ENCODE measurements at regions not wholly inside any gene's neighbourhood (a gene's known extent, or its start where the extent isn't known, plus 50 kb on each side); places are given as distances from the start of the nearest gene placed in this dataset.

- 89% methylated on average over 3 of the region's 3 CpGs for WGBS (ENCODE audit: insufficient coverage)
- H3K9me3 ChIP-seq (ENCODE audit: control insufficient read depth, insufficient read depth, low read length), result peaks cover 3% of the 10 kb centered on the region
- no peaks in the 10 kb centered on the region for H3K4me1 ChIP-seq (ENCODE audit: control insufficient read depth, insufficient read depth, low read length)
- H3K9me3 Mint-ChIP-seq, result peaks cover 3 to 4% of the 10 kb centered on the region in 2 donors
- H3K27me3 ChIP-seq (ENCODE audit: control insufficient read depth, insufficient read depth, low read length), result no peaks in the 10 kb centered on the region
- no peak overlapping the region for H3K4me3 Mint-ChIP-seq
- intact Hi-C loops (cut with micrococcal nuclease), result no loop called here
- no peak overlapping the region for H3K27ac Mint-ChIP-seq
- H3K27me3 Mint-ChIP-seq (ENCODE audit: low read depth in 2 of 2), result no peaks in the 10 kb centered on the region
- no peaks in the 10 kb centered on the region for H3K4me1 Mint-ChIP-seq
- ATAC-seq (no peak), DNase-seq (no peak)
- TF ChIP-seq CTCF (IDR thresholded peaks at IDR 0.05), result no peak
- no peak overlapping the region for H3K27ac ChIP-seq (ENCODE audit: low read length)
- H3K4me3 ChIP-seq (ENCODE audit: low read length), result no peak overlapping the region
- H3K36me3 Mint-ChIP-seq, result no peaks in the 10 kb centered on the region
- no peaks in the 10 kb centered on the region for H3K36me3 ChIP-seq (ENCODE audit: control insufficient read depth, insufficient read depth, low read length)
These were observed 632.9 kb upstream of the AUTS2 start for GRCh38 chr7:68965351-68965750.

GRCh38 chr7:68967598-68967997, 630.7 kb upstream of the AUTS2 start:
- ATAC-seq, result no peak
- TF ChIP-seq CTCF (IDR thresholded peaks at IDR 0.05), result no peak
- H3K36me3 ChIP-seq (ENCODE audit: control insufficient read depth, insufficient read depth, low read length), result no peaks in the 10 kb centered on the region

GRCh38 chr7:68969571-68969970, 628.7 kb upstream of the AUTS2 start:
- H3K27ac Mint-ChIP-seq, result no peak overlapping the region
- no peak overlapping the region for H3K4me3 ChIP-seq (ENCODE audit: low read length)
- H3K4me1 ChIP-seq (ENCODE audit: control insufficient read depth, insufficient read depth, low read length), result no peaks in the 10 kb centered on the region
- no peaks in the 10 kb centered on the region for H3K36me3 ChIP-seq (ENCODE audit: control insufficient read depth, insufficient read depth, low read length)
- H3K36me3 Mint-ChIP-seq, result no peaks in the 10 kb centered on the region
- TF ChIP-seq CTCF (IDR thresholded peaks at IDR 0.05), result no peak
- H3K27me3 Mint-ChIP-seq (ENCODE audit: low read depth in 2 of 2), result no peaks in the 10 kb centered on the region
- 66% methylated on average over 3 of the region's 3 CpGs for WGBS (ENCODE audit: insufficient coverage)
- ATAC-seq (no peak), DNase-seq (no peak)
- peaks cover 9 to 10% of the 10 kb centered on the region in 2 donors for H3K9me3 Mint-ChIP-seq
- H3K27me3 ChIP-seq (ENCODE audit: control insufficient read depth, insufficient read depth, low read length), result no peaks in the 10 kb centered on the region
- intact Hi-C loops (cut with micrococcal nuclease), result no loop called here
- no peak overlapping the region for H3K27ac ChIP-seq (ENCODE audit: low read length)
- H3K4me1 Mint-ChIP-seq, result no peaks in the 10 kb centered on the region
- H3K4me3 Mint-ChIP-seq, result no peak overlapping the region
- peaks cover 3% of the 10 kb centered on the region for H3K9me3 ChIP-seq (ENCODE audit: control insufficient read depth, insufficient read depth, low read length)

More at GRCh38 chr7:68967598-68967997, 630.7 kb upstream of the AUTS2 start:
- Mint-ChIP-seq H3K9me3 (peaks cover 5 to 9% of the 10 kb centered on the region in 2 donors), H3K4me1 (no peaks in the 10 kb centered on the region), H3K4me3 (no peak overlapping the region), H3K27ac (no peak overlapping the region), H3K36me3 (no peaks in the 10 kb centered on the region), H3K27me3 (ENCODE audit: low read depth in 2 of 2) (no peaks in the 10 kb centered on the region)
- no peaks in the 10 kb centered on the region for H3K27me3 ChIP-seq (ENCODE audit: control insufficient read depth, insufficient read depth, low read length)
- H3K4me1 ChIP-seq (ENCODE audit: control insufficient read depth, insufficient read depth, low read length), result no peaks in the 10 kb centered on the region
- peaks cover 3% of the 10 kb centered on the region for H3K9me3 ChIP-seq (ENCODE audit: control insufficient read depth, insufficient read depth, low read length)
- H3K27ac ChIP-seq (ENCODE audit: low read length), result no peak overlapping the region
- no peak overlapping the region for H3K4me3 ChIP-seq (ENCODE audit: low read length)
- DNase-seq, result no peak
- intact Hi-C loops (cut with micrococcal nuclease), result no loop called here

GRCh38 chr7:68971634-68972340, 626.5 kb upstream of the AUTS2 start:
- Histone ChIP-seq H3K27ac (ENCODE audit: low read length) (no peak overlapping the region), H3K4me1 (ENCODE audit: control insufficient read depth, insufficient read depth, low read length) (no peaks in the 10 kb centered on the region), H3K9me3 (ENCODE audit: control insufficient read depth, insufficient read depth, low read length) (peaks cover 3% of the 10 kb centered on the region), H3K36me3 (ENCODE audit: control insufficient read depth, insufficient read depth, low read length) (no peaks in the 10 kb centered on the region), H3K4me3 (ENCODE audit: low read length) (no peak overlapping the region), H3K27me3 (ENCODE audit: control insufficient read depth, insufficient read depth, low read length) (no peaks in the 10 kb centered on the region)
- no peak overlapping the region for H3K4me3 Mint-ChIP-seq
- no peaks in the 10 kb centered on the region for H3K27me3 Mint-ChIP-seq (ENCODE audit: low read depth in 2 of 2)
- H3K9me3 Mint-ChIP-seq, result peaks cover 9 to 10% of the 10 kb centered on the region in 2 donors
- WGBS (ENCODE audit: insufficient coverage), result 92% methylated on average over 2 of the region's 6 CpGs
- no peaks in the 10 kb centered on the region for H3K4me1 Mint-ChIP-seq
- H3K36me3 Mint-ChIP-seq, result no peaks in the 10 kb centered on the region
- DNase-seq, result no peak
- TF ChIP-seq CTCF (IDR thresholded peaks at IDR 0.05), result no peak
- H3K27ac Mint-ChIP-seq, result no peak overlapping the region
- ATAC-seq, result no peak
- intact Hi-C loops (cut with micrococcal nuclease), result no loop called here

Measured in natural killer cell (primary cell).